Epithelial cell of esophagus (primary cell): ENCODE measurements at regions not wholly inside any gene's neighbourhood (a gene's known extent, or its start where the extent isn't known, plus 50 kb on each side); places are given as distances from the start of the nearest gene placed in this dataset.

Experiments used
- DNase-seq: peaks from one replicate; pipeline ENCODE4 v3.0.0; 2010; ENCODE audit warnings: low read depth
- H3K4me3 ChIP-seq: 2 replicates; pipeline ENCODE4 v1.5.1; 2011; ENCODE audit warnings: mild to moderate bottlenecking, low read length, control low read depth
- CTCF ChIP-seq: IDR thresholded peaks from 2 replicates; pipeline ENCODE4 v1.5.1; 2011; ENCODE audit warnings: low read depth, mild to moderate bottlenecking, low read length, control low read depth, inconsistent platforms; ENCODE audit not compliant: insufficient read depth; ENCODE audit errors: missing control alignments

- no peak for TF ChIP-seq CTCF
- DNase-seq = no peak
Observed at GRCh38 chr5:54717459-54717858, 199.9 kb downstream of the SNX18 start.

DNA sequence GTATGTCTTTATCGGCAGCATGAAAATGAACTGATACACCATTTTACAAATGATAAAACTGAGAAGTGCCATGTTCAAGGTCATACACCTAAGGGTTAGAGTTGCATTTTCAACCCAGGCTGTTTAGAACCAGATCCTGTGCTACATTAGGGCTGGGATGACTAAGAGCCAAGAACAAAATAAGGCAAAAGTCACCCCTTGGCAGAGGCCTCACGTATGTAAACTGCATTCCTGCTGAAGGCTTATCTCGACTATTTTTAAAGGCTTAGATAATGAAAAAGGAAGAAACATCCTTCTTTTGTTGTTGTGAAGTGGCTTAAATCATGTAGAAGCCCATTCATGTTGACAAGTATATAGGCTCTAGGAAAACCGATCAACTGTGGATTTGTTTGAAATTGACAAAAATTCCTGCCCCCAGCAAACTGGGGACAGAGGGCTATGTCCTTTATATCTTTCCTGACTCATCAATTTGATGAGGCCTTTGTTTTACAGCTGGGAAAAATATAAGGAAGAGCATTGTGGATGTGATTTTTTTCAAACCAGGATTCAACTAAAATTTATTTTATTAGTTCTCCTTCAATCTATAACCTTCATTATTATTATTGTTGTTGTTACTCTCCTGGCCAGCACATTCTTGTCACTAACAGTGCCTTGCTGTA is 196.5 kb downstream of the SNX18 start:
- TF ChIP-seq CTCF = no peak
- no peak overlapping the region for H3K4me3 ChIP-seq
- DNase-seq = no peak

More at GRCh38 chr5:54717459-54717858, 199.9 kb downstream of the SNX18 start:
- no peak overlapping the region for H3K4me3 ChIP-seq

- no peak for DNase-seq
- no peak overlapping the region for H3K4me3 ChIP-seq
- no peak for TF ChIP-seq CTCF
Observed at GRCh38 chr5:54709096-54709495, 191.5 kb downstream of the SNX18 start.

GRCh38 chr5:54707841-54708240 is 190.3 kb downstream of the SNX18 start:
- no peak for TF ChIP-seq CTCF
- DNase-seq = no peak
- no peak overlapping the region for H3K4me3 ChIP-seq

DNA sequence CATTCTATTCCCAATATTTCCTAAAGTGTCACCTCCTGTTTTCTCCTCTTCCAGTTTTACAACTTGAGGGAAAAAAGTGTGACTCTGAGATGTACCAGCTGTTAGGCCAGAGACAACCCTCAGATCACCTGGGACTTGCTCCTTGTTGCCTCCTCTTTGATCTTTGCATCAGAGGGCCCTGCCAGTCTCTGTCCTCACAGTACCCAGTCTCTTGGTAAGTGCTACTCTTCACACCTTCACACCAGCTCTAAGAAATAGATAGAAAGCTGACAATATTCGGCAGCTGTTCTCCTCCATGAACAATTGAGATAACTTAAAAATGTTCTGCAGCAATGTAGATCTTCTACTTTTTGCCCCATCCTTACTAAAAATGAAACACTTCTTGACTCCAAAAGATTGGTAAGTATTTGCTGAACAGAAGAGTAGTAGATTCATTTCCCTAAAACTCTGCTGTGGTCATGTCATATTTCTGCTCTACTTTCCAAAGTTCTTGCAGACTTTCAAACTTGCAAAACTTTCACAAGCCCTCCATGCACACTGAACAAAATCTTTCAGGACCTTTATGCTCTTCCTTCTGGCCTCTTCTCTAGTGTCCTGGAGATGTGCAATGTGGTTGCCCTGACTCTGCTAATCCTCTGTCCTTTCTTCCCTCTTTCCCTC is 188.6 kb downstream of the SNX18 start:
- no peak overlapping the region for H3K4me3 ChIP-seq
- no peak for TF ChIP-seq CTCF
- DNase-seq = no peak

DNA sequence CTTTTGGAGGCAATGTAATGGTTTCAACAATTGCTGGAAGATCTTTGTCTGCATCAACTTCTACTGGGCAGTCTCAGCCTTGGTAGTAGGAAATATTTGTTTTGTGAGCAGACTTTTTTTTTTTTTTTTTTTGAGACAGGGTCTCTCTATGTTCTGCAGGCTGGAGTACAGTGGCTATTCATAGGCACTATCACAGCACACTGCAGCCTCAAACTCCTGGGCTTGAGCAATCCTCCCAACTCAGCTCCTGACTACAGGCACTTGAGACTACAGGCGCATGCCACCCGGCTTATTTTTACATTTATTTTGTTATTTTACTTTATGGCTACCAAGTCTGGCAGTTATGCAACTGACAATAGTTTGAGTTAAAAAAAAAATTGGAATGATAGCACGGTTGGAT is 187.3 kb downstream of the SNX18 start:
- no peak for TF ChIP-seq CTCF
- no peak for DNase-seq
- no peak overlapping the region for H3K4me3 ChIP-seq

DNA sequence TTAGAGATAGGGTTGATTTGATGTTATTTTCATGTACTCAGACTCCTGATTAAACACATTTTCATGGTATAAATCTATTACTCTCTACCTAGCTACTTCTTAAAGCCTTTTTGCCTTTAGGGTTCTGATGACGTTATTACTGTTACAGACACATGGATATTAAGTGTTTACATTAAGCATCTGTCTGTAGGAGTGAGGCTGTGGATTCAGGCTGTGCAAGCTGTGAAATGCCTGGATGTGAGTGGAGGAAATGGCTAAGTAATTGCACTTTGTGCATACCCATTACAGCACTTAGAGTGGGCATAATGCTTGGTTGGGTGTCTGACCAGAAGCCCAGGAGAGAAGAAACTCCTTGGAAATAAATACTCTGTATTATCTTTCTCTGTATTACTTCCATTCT is 186.8 kb downstream of the SNX18 start:
- TF ChIP-seq CTCF = no peak
- no peak overlapping the region for H3K4me3 ChIP-seq
- DNase-seq = no peak
